ENCODE measurements at regions not wholly inside any gene's neighbourhood (a gene's known extent, or its start where the extent isn't known, plus 50 kb on each side); places are given as distances from the start of the nearest gene placed in this dataset.

DNA sequence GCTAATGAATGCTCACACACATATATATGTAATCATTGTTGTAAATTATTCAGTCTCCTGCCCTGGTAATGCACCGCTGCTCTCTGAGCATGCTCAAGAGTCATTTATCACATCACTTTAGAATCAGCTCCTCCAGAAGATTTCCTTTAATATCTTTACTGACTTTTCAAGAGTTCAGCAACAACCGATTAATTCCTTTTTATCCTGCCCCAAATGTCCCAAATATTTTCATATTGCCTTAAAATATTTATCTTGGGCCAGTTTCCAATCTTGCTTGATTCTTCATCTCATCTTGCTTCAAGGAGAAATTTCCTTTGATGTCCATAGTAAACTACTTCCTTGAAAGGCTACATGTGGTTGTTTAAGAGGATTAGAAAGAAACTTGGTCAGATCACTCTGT lies 132.5 kb downstream of the NHLRC3 start:
- Histone ChIP-seq H3K4me3 (replicated peaks; ENCODE audit: insufficient read depth, low read length) (no peak overlapping the region), H3K27me3 (ENCODE audit: insufficient read depth, poor library complexity, severe bottlenecking) (no peaks in the 10 kb centered on the region), H3K27ac (replicated peaks) (no peak overlapping the region)
- no peak for DNase-seq (ENCODE audit: low read depth in 1 of 2, low spot score in 1 of 2)
- TF ChIP-seq, protein P1, sequence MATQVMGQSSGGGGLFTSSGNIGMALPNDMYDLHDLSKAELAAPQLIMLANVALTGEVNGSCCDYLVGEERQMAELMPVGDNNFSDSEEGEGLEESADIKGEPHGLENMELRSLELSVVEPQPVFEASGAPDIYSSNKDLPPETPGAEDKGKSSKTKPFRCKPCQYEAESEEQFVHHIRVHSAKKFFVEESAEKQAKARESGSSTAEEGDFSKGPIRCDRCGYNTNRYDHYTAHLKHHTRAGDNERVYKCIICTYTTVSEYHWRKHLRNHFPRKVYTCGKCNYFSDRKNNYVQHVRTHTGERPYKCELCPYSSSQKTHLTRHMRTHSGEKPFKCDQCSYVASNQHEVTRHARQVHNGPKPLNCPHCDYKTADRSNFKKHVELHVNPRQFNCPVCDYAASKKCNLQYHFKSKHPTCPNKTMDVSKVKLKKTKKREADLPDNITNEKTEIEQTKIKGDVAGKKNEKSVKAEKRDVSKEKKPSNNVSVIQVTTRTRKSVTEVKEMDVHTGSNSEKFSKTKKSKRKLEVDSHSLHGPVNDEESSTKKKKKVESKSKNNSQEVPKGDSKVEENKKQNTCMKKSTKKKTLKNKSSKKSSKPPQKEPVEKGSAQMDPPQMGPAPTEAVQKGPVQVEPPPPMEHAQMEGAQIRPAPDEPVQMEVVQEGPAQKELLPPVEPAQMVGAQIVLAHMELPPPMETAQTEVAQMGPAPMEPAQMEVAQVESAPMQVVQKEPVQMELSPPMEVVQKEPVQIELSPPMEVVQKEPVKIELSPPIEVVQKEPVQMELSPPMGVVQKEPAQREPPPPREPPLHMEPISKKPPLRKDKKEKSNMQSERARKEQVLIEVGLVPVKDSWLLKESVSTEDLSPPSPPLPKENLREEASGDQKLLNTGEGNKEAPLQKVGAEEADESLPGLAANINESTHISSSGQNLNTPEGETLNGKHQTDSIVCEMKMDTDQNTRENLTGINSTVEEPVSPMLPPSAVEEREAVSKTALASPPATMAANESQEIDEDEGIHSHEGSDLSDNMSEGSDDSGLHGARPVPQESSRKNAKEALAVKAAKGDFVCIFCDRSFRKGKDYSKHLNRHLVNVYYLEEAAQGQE (IDR thresholded peaks at IDR 0.05; ENCODE audit: insufficient replicate concordance, low read depth), result no peak
- TF ChIP-seq POLR2AphosphoS5 (IDR thresholded peaks at IDR 0.05; ENCODE audit: low read depth) (no peak), SPI1 (IDR thresholded peaks at IDR 0.05; ENCODE audit: borderline replicate concordance, low read depth) (no peak), GABPA (IDR thresholded peaks at IDR 0.05; ENCODE audit: low read depth) (no peak)
- TF ChIP-seq, protein P2, sequence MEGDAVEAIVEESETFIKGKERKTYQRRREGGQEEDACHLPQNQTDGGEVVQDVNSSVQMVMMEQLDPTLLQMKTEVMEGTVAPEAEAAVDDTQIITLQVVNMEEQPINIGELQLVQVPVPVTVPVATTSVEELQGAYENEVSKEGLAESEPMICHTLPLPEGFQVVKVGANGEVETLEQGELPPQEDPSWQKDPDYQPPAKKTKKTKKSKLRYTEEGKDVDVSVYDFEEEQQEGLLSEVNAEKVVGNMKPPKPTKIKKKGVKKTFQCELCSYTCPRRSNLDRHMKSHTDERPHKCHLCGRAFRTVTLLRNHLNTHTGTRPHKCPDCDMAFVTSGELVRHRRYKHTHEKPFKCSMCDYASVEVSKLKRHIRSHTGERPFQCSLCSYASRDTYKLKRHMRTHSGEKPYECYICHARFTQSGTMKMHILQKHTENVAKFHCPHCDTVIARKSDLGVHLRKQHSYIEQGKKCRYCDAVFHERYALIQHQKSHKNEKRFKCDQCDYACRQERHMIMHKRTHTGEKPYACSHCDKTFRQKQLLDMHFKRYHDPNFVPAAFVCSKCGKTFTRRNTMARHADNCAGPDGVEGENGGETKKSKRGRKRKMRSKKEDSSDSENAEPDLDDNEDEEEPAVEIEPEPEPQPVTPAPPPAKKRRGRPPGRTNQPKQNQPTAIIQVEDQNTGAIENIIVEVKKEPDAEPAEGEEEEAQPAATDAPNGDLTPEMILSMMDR (IDR thresholded peaks at IDR 0.05; ENCODE audit: insufficient read depth, low read length), result no peak

DNA sequence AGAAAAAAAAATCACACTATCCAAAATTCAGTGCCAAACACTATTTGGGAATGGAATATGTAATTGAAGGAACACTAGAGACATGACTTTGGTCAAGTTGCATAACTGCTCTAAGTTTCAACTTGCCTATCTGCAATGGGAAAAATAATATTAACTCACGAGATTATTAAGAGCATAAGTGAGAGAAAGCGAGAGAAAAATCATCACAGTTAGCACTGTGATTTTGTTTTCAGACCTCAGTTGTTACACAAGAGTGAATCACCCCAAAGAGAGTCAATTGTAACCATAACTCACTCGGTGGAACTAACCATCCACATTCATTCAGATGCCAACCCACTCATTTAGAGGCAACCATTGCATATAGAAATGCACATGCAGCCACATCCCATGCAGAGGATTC lies 147.1 kb downstream of the NHLRC3 start:
- Histone ChIP-seq H3K27ac (replicated peaks) (no peak overlapping the region), H3K4me3 (replicated peaks; ENCODE audit: insufficient read depth, low read length) (no peak overlapping the region), H3K27me3 (ENCODE audit: insufficient read depth, poor library complexity, severe bottlenecking) (peaks cover 6% of the 10 kb centered on the region)
- TF ChIP-seq, protein P1 (IDR thresholded peaks at IDR 0.05; ENCODE audit: insufficient replicate concordance, low read depth), result no peak
- TF ChIP-seq POLR2AphosphoS5 (IDR thresholded peaks at IDR 0.05; ENCODE audit: low read depth), result no peak
- no peak for DNase-seq (ENCODE audit: low read depth in 1 of 2, low spot score in 1 of 2)

DNA sequence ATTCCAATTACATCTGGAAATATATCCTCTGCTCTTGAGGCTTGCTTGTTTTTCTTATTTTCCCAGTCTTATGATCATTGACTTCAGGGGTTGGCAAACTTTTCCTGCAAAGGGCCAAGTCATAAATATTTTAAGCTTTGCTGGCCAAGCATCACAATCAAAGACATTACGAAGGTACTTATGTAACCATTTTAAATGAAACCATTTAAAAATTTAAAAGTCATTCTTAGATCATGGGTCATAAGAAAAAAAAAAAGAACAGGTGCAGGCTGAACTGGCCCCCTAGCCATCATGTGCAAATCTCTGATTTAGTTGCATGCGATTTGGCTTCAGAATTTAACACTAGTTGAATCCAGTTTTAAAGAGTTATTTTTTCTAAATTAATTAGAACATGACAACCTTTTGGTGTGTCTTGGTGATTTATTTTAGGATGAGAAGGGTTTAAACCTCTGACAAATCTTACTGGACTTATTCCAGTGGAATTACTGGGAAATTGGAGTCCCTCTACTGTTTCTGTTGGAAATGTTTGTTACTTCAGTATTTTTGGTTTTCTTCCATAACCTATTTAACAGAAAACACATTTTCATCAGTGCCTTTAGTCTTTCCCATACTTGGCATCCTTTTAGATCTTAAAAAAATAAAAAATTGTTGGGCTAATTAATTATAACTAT lies 148.1 kb downstream of the NHLRC3 start:
- Histone ChIP-seq H3K4me3 (replicated peaks; ENCODE audit: insufficient read depth, low read length) (no peak overlapping the region), H3K27me3 (ENCODE audit: insufficient read depth, poor library complexity, severe bottlenecking) (peaks cover 6% of the 10 kb centered on the region), H3K27ac (replicated peaks) (no peak overlapping the region)
- TF ChIP-seq POLR2AphosphoS5 (IDR thresholded peaks at IDR 0.05; ENCODE audit: low read depth), result no peak
- no peak for TF ChIP-seq SPI1 (IDR thresholded peaks at IDR 0.05; ENCODE audit: borderline replicate concordance, low read depth)
- TF ChIP-seq, protein P2 (IDR thresholded peaks at IDR 0.05; ENCODE audit: insufficient read depth, low read length), result no peak
- no peak for TF ChIP-seq GABPA (IDR thresholded peaks at IDR 0.05; ENCODE audit: low read depth)
- TF ChIP-seq, protein P1 (IDR thresholded peaks at IDR 0.05; ENCODE audit: insufficient replicate concordance, low read depth), result no peak
- DNase-seq (ENCODE audit: low read depth in 1 of 2, low spot score in 1 of 2), result no peak
